HFFc6 (cell line): ENCODE measurements at regions not wholly inside any gene's neighbourhood (a gene's known extent, or its start where the extent isn't known, plus 50 kb on each side); places are given as distances from the start of the nearest gene placed in this dataset.

Experiments
- DNase-seq: peaks from one replicate; pipeline ENCODE4 v3.0.0-alpha.2; 2018
- H3K27ac Mint-ChIP-seq: 2 replicates; pipeline ENCODE4 v1.8.0; 2020; ENCODE audit warnings: mild to moderate bottlenecking, mixed read lengths
- H3K27me3 Mint-ChIP-seq: 2 replicates; pipeline ENCODE4 v1.8.0; 2021; ENCODE audit warnings: mild to moderate bottlenecking, moderate library complexity, mixed read lengths; ENCODE audit not compliant: insufficient read depth
- H3K36me3 Mint-ChIP-seq: 2 replicates; pipeline ENCODE4 v1.8.0; 2021; ENCODE audit warnings: low read depth, mixed read lengths
- H3K4me1 Mint-ChIP-seq: 2 replicates; pipeline ENCODE4 v1.8.0; 2020; ENCODE audit warnings: low read depth, mixed read lengths
- H3K4me3 Mint-ChIP-seq: 2 replicates; pipeline ENCODE4 v1.8.0; 2020; ENCODE audit warnings: mild to moderate bottlenecking, moderate library complexity, mixed read lengths
- H3K9me3 Mint-ChIP-seq: 2 replicates; pipeline ENCODE4 v1.8.0; 2020; ENCODE audit warnings: mild to moderate bottlenecking, mixed read lengths
- CTCF ChIP-seq: fragments of 200-600 bp; sonication (generic); IDR thresholded peaks from 2 replicates; pipeline ENCODE4 v1.5.0; 2021; ENCODE audit warnings: antibody characterized with exemption, mild to moderate bottlenecking

GRCh38 chr5:175109058-175109755, 334.8 kb downstream of the DRD1 start:
- no peak for DNase-seq
- Mint-ChIP-seq H3K36me3 (no peaks in the 10 kb centered on the region), H3K27ac (no peak overlapping the region), H3K4me1 (no peaks in the 10 kb centered on the region), H3K27me3 (no peaks in the 10 kb centered on the region; the same call in 1 of the 2 replicates), H3K4me3 (no peak overlapping the region), H3K9me3 (peaks cover 36% of the 10 kb centered on the region)
- TF ChIP-seq CTCF, result no peak

- no peak for DNase-seq
- H3K4me1 Mint-ChIP-seq, result no peaks in the 10 kb centered on the region
- H3K27ac Mint-ChIP-seq, result no peak overlapping the region
- no peaks in the 10 kb centered on the region for H3K36me3 Mint-ChIP-seq
- H3K27me3 Mint-ChIP-seq, result no peaks in the 10 kb centered on the region; the same call in 1 of the 2 replicates
- H3K9me3 Mint-ChIP-seq, result peaks cover 40% of the 10 kb centered on the region
- no peak overlapping the region for H3K4me3 Mint-ChIP-seq
- TF ChIP-seq CTCF, result no peak
Observed at GRCh38 chr5:175107865-175108264, 336.1 kb downstream of the DRD1 start.

- peaks cover 40% of the 10 kb centered on the region for H3K9me3 Mint-ChIP-seq
- H3K4me3 Mint-ChIP-seq, result no peak overlapping the region
- H3K4me1 Mint-ChIP-seq, result no peaks in the 10 kb centered on the region
- no peak for DNase-seq
- no peaks in the 10 kb centered on the region for H3K36me3 Mint-ChIP-seq
- H3K27ac Mint-ChIP-seq, result no peak overlapping the region
- no peak for TF ChIP-seq CTCF
- no peaks in the 10 kb centered on the region; the same call in none of the 2 replicates for H3K27me3 Mint-ChIP-seq
Observed at GRCh38 chr5:175107028-175107588, 336.9 kb downstream of the DRD1 start.

- Mint-ChIP-seq H3K9me3 (peaks cover 30% of the 10 kb centered on the region), H3K27ac (no peak overlapping the region), H3K4me1 (no peaks in the 10 kb centered on the region), H3K27me3 (no peaks in the 10 kb centered on the region; the same call in none of the 2 replicates), H3K36me3 (no peaks in the 10 kb centered on the region), H3K4me3 (no peak overlapping the region)
- TF ChIP-seq CTCF, result no peak
- no peak for DNase-seq
Observed at GRCh38 chr5:175104677-175105076, 339.3 kb downstream of the DRD1 start.

- Mint-ChIP-seq H3K4me1 (no peaks in the 10 kb centered on the region), H3K27me3 (no peaks in the 10 kb centered on the region; the same call in none of the 2 replicates), H3K36me3 (no peaks in the 10 kb centered on the region), H3K27ac (no peak overlapping the region), H3K4me3 (no peak overlapping the region), H3K9me3 (peaks cover 29% of the 10 kb centered on the region)
- no peak for TF ChIP-seq CTCF
- no peak for DNase-seq
Observed at GRCh38 chr5:175103746-175104145, 340.2 kb downstream of the DRD1 start.
